ENCODE measurements at regions not wholly inside any gene's neighbourhood (a gene's known extent, or its start where the extent isn't known, plus 50 kb on each side); places are given as distances from the start of the nearest gene placed in this dataset.

DNA sequence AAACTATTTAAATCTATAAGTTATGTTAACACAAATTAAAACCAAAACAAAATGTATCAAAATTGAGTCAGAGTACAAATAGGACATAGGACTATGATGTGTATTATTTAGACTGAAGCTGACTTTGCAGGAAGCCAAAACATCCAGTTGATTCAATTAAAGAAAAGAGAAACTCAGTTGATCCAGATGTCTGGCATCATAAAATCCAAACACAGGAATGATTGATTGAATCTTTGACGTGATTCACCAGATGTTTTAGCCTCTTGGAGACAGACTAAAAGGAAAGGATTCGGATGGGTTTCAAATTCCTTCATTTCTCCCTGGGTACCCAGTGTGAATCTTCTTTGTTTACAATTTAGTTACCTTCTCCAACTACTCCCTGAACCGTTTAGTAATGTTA lies 272.9 kb downstream of the IRS1 start:
- no peak for DNase-seq (ENCODE audit: low read depth in 2 of 2)

DNA sequence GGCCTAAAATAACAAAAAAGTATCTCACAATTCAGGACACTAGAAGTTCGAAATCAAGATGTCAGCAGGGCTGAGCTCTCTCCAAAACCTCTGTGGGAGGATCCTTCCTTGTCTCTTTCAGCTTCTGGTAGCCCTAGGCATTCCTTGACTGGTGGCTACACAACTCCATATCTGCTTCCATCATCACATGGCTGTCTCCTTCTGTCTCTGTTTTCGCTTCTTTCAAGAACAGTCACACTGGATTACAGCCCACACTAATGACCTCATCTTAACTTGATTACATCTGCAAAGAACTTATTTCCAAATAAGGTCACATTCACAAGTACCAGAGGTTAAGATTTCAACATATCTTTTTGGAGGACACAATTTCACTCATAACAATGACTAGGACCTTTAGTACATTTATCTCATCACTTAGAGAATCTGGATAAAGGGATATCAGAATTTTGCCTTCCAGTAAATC lies 275.2 kb downstream of the IRS1 start:
- DNase-seq (ENCODE audit: low read depth in 2 of 2), result no peak

DNA sequence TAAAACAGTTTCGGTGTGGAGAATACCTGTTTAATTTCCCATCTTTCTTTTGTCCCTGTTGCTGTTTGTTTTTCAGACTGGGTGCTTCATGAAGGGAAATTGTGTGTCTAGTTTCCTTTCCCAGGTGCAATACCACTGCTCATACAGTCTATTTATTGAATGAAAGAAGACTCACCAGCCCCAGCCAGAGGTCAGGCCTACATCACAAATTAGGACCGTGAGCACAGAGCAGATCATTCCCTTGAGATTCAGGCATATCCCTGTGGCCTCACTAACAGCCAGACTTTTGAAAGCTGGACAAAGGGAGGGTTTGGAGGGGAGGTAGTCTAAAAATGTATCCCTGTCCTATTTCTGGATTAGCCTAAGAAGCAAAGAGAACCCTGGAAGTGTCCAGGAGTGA lies 278.9 kb downstream of the IRS1 start:
- DNase-seq (ENCODE audit: low read depth in 2 of 2), result no peak

DNA sequence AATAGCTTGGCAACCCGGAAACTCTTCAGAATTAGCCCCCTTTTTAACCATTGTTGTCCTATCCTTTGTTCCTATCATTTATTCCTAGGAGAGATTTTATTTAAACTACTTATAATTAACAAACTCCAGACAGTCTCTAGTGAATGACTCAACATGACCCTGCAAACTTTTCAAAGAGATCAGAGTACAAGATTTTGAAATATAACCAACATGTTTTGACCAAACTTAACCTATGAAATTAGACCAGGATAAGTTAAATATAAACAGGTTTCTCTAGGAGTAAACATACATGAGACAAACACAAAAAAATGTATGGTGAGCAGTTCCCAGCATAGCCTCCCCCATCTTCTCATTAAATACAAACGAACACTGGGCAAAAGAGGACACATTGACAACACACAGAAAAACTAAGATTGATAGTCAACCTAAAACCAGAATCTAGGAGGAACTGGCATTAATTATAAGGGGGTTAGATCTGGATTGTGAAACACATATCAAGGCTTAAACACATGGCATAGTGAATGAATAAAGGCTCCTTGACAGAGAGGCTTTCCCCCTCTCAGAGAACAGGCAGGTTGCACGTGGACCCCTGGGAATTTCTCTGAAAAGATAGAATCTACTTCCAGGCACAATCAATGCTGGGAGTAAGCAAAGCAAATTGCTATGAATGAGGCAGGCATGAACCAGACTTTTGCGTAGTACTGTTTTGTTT lies 284.1 kb downstream of the IRS1 start:
- no peak for DNase-seq (ENCODE audit: low read depth in 2 of 2)

DNA sequence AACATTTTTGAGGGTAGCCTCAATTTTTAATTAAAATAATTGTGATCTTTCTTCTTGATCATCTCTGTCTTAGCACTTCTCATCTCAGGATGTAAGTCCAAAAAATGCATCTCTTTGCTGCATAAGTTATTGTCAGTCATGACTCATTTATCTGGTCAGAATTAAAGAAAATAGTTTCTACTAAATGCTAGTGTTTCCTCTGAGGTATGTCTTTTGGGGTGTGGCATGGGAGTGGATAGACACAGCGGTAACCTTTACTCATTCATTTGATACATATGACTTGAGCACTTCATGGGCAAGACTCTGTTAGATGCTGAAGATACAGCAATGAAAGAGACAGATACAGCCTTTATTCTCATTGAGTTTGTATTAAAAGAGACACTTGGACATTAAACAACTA lies 284.7 kb downstream of the IRS1 start:
- no peak for DNase-seq (ENCODE audit: low read depth in 2 of 2)

DNA sequence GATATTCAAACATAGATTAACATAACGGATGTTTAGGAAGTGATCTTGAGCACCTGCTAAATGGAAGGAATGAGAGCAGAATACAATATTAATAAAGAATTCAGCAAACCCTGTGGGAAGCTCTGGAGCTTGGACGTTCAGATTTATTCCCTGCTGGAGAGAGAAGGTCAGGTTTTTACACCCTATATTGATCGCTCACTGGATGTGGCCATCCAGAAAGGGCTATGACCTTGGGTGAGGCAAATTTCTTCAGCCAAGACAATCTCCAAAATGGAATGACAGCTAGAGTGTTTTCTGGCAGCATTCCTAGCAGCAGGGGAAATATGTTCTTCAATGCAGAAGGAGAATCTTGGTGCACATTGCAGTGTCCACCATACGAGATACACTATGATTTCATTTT lies 288.3 kb downstream of the IRS1 start:
- no peak for DNase-seq (ENCODE audit: low read depth in 2 of 2)

DNA sequence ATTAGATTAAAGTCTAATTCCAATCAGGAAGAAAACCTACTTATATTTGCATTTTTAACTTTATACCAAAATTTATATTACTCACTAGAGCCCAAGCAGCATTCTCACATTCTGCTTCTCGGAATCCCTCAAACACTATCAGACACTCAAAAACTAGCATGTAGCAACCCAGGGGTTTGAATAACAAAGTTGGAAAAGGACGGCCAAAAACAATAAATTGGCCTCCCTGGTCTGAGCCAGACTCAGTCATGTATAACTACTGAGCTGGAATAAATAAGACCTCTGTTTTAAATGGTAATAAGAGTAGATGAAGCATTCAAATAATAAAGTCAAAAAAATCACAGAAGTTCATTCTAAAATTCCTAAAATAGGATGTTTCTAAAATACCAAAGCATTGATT lies 290.9 kb downstream of the IRS1 start:
- DNase-seq (ENCODE audit: low read depth in 2 of 2), result no peak

DNA sequence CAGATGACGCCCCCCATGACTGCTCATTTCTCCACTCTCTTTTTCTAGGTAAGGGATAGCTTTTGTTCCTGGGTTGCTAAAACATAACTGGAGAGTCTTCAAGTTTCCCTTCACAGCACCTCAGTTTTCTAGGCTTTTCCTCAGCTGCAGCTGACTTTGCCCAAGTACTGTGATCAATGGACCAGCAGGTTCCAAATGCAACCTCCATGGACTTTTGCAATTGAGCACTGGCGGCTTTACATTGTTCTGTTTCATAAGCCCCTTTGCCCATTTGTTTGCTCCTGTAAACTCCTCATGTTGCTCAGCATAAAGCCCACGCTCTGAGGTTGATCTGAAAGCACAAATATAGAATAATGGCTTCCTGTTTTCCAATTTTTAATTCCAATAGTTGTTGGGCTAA lies 291.6 kb downstream of the IRS1 start:
- DNase-seq (ENCODE audit: low read depth in 2 of 2), result no peak

DNA sequence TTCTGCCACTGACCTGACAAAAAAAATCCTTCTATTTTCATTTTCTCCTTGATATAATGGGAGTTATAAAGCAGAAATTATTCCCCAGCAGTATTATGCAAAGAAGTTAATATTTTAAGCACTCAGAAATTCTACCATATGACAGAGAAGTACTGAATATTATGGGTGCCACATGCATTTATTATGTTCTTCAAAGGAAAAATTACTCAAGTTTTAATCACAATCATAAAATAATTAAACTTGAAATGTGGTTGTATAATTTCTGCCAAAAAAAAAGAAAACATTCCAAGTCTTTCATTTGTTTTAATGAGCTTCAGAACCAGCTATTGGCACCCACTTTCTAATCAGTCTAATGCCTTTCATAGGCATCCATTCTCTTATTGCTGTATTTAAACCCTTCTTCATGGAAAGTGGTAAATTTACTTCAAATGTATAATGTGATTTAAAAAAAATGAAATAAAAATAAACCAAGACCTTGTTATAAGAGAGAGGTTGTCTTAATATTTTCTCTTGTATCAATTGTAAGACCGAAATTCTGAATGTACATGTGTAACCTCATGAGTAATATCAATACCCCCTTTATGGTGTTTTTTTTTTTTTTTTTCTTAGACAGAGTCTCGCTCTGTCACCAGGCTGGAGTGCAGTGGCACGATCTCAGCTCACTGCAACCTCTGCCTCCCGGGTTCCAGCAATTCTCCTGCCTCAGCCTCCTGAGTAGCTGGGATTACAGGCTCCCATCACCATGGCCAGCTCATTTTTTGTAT lies 302.3 kb downstream of the IRS1 start:
- DNase-seq (ENCODE audit: low read depth in 2 of 2), result no peak

DNA sequence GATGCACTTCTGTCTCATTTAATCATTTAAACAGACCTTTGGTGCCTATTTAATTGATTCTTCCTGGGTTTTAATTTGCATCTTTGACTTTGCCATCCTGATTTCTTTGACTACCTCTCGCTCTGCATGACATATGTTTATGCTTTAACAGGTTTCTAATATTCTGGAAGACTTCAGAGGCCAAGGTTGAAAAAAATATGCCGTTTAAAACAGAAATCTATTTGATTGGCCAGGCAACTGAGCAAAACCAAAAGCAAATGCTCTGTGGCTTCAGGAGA lies 303.4 kb downstream of the IRS1 start:
- DNase-seq (ENCODE audit: low read depth in 2 of 2), result no peak

DNA sequence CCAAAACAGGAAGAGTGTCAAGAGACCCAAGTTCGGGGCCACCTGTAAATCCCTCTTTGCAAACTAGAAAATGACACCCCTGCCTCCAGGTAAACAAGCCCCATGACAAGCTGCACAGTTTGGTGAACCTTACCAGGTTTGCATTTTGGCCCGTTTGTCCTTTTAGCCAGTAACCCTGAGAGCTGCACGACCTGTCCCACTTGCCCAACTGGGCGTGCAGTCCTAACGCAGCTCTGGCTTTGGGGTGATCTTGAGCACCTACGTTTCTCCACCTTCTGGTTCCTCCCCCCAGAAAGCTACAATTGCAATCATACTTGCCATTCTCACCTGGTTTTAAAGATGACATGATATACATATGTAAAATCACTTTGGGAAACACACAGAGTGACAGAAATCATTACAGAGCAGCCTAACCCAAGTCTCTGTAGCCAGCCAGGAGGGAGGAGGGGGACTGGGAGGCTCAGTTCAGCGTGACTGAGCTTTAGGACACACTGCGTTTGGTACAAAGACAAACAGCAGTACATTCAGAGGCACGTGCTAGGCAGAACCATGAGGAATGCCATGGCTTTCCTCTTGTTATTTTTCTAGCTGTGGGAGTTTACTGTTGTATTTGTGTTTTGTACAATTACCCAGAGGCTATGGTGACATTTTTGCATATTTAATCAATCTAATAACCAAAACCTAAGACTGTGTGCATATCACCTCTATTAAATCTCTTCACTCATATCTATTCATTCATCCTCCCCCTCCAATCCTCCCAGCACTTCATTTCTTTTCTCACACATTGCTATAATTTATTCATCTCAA lies 304.0 kb downstream of the IRS1 start:
- DNase-seq (ENCODE audit: low read depth in 2 of 2), result no peak

DNA sequence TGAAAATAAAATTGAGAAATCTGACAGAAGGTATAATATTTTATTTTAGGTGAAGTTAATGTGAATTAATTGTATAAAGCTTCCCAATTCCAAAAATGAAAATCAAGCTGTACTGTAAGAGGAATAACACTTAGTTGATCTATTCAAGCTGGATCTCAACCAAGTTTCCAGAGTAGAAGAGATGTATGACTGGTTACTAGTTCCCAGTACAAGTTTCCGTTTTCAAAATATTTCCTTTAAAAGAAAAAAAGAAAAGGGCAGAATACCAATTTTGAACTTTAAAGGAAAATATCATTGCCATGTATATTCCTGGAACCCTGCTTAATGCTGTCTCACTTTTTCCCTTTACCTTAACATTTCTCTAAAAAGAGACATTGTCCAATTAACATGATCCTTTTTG lies 308.5 kb downstream of the IRS1 start:
- DNase-seq (ENCODE audit: low read depth in 2 of 2), result no peak

DNA sequence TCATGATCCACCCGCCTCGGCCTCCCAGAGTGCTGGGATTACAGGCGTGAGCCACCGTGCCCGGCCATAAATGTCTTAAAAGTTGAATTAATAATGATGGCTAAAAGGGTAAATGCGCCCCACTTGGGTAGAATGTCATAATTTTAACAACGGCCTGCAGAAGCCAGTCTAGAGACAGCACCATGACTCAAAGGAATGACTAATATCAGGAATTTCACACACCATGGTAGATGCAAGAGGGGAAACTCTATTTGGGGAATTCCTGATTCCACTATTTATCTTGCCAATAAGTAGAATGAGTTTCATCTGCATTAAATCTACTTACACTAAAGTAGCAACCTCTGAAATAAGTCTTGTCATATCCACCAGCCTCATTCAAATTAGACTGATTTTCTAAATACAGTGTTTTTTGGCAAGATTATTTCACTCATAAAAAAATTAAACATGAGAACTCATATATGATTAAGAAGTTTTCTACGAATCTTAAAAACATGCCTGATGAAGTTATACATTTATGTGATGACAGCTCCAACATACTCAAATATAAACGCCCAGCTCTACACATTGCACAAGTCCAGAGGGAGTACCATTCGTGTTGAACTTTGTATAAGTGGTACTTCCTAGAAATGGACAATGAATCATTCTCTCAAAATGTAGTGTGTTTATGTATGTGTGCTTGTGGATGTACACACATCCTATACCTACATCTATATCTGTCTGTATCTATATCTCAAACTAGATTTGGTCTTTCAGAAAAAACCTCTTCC lies 309.7 kb downstream of the IRS1 start:
- no peak for DNase-seq (ENCODE audit: low read depth in 2 of 2)

DNA sequence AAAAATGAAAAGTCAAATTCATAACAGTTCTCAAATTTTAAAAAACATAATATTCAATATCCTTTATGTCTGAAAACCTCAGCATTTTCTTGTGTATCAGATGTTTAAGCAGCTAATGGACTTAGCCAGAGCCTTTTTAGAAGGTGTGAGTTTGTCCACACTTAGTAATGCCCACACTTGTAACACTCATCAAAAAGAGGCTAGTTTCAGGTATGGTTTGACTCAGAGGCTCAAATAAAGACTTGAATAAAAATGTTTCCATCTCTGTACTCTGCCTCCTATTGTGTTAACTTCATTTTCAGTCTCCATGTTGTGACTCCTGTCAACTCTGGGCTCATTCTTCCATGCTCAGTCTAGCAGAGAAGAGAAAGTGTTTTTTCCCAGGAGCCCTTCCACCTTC lies 311.6 kb downstream of the IRS1 start:
- DNase-seq (ENCODE audit: low read depth in 2 of 2), result no peak

DNA sequence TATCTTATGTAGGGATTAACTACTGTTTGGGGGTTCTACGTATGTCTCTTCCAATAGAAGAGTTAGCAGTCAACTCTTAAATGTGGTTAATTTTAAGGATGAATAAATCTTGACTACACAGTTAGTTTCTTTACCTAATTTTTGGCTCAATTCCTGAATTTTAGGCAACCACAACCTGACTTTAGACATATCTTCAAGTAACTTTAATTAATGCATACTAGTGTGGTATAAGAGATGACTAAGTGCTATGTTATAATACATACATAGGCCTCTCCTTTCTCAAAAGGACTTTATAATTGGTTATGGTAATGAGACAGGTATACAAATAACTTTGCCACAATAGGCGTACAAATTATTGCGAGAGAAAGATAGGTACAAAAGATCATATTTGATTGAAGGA lies 312.0 kb downstream of the IRS1 start:
- DNase-seq (ENCODE audit: low read depth in 2 of 2), result no peak

DNA sequence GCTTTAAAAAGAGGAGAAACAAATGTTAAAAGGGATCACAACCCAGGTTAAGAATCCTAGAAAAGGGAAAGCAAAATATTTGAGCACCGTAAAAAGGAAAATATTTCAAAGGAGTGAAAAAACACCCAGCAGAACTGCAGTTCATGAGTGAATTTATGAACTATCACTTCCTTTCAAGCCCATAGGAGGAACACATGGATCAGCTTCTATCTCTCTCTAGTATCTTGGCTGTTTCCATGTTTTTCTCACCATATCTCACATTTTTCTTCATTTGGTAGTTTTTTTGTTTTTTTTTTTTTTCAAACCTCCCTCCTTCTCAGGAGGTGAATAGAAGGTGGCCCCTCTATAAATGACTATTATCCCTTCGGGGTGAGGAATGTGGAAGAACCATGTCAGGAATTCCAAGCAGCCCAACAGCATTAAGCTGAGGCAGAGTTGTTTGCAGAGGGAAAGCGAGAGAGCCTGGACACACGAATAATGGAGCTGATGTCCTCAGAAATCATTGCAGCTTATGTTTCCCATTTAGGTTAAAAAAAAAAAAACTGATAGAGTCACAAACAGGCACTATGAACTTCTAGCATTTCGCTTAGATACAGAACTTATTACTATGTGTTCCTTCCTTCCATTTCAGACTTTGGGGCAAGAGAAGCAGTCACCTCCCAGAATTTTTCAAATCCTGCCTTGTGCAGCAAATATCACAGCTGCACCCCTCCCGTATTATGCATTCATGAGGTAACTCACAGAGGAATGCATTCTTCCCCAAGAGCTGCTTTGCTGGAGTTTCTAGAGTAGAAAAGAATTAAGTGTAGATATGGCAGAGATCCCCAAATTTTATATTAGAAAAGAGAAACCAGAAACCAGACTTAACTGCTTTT lies 315.6 kb downstream of the IRS1 start:
- no peak for DNase-seq (ENCODE audit: low read depth in 2 of 2)

DNA sequence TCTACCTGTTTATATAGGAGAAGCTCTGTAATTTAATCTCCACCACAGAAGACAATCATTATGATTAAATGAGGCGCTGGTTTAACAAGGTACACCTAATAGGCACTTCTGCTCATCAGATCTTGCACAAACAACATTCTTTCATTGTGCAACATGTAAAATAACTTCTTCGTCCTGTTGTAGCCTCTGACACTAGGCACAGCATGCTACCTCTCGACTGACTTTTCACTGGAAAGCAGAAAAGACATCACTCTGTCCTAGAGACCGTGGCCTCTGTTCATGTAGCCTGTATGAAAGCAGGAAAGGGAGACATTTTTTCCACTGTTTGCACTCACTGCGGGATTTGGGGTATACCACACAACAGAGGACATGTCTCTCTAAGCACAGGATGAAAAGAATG lies 316.5 kb downstream of the IRS1 start:
- no peak for DNase-seq (ENCODE audit: low read depth in 2 of 2)

DNA sequence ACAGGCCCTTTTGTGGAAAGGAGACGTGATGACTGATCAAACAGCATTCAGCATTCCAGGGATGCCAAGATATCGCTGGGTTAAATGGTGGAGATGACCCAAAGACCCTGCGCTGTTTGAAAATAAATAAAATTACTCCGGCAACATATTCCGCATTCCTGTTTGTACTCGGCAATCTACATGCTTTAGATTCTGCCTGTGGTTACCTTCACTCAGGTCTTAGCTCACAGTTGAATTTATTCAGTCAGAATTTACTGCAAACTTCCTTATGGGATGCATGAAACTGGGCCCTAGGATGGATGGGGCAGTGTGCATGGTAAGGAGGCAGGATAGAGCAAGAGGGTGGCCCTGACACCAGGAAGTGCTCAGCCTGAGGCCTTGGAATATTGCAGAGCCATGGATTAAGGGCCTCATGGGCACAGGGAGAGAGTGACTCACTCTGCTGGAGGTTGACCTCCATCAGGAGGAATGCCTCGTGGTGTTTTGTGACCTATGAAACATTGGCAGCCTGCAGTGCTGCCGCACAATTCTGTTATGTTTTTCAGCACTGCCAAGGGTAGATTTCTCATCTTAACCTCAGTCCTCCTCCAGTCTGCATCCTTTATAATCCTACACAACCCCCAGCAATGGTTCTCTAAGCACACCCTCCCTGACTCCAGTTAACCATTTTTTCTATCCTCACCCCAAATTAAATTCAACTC lies 321.4 kb downstream of the IRS1 start:
- DNase-seq (ENCODE audit: low read depth in 2 of 2), result no peak

DNA sequence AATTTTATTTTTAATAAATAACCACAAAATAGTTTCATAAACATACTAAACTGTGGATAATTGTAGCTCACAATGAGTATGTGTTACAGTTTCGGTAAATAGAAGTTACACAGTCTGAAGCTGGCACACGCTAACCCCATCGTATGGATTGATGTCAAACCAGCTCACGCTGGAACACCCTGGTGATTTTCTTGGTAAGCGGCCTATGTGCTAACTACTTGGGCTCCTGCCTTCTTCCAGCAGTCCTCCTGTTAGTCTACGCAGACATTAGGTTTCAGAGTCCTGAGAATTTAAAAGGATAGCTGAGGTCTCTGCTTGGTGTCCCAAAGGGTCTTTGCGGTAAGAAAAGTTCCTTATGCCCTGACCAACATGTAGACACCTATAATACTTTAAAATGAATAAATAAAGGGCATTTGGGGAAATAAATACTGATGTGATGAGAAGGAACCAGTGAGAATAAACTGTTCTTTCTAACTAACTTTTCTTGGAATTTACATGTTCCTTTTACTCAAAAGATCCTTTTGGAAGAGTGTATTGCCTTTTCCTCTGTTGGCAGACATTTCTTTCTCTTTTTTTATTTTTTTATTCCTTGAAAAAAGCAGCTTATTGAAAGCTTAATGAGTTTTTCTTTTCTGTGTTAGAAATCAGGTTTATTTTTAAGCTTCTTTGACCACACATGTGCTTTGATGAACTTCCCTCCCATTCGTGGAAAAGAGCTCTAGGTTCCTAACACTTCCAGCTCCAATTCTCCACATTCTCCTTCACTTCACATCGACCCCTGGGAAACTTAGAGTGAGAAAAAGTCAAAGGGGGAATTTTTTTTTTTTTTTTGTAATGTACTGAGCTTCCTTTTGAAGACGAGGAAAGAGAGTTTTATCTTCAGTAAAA lies 322.2 kb downstream of the IRS1 start:
- DNase-seq (ENCODE audit: low read depth in 2 of 2), result no peak

DNA sequence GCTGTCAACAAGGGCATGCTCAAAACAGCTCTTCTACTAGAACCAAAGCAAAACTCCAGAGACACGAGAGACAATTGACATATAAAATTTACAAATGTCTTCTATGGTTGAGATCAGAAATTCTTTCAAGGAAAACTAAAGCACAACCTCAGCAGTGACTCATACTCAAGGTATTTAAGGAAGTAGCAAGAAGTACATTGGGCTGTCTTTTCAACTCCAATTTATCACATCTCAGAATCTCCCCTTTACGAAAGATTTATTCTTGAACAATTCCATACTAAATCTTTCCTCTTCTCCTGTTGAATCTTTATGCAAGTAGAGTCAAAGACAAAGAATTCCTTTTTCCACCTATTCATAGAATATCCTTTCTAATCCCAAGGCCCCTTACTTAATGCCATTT lies 324.0 kb downstream of the IRS1 start:
- DNase-seq (ENCODE audit: low read depth in 2 of 2), result no peak

Measured in stimulated activated CD8-positive, alpha-beta memory T cell treated with anti-CD3 and anti-CD28 coated beads, Interleukin-15, amount 100 ng/mL, for 48 hours (primary cell).